ENCODE measurements at regions not wholly inside any gene's neighbourhood (a gene's known extent, or its start where the extent isn't known, plus 50 kb on each side); places are given as distances from the start of the nearest gene placed in this dataset.

- peaks cover 9% of the 10 kb centered on the region; the same call in 1 of the 2 replicates for H3K4me1 ChIP-seq (ENCODE audit: control insufficient read depth, low read length)
- TF ChIP-seq EZH2phosphoT487 (IDR thresholded peaks at IDR 0.05; ENCODE audit: borderline replicate concordance, low read length) (no peak), CTCF (IDR thresholded peaks at IDR 0.05; ENCODE audit: low read depth, low read length, poor library complexity, severe bottlenecking) (no peak)
- H4K20me1 ChIP-seq (ENCODE audit: control insufficient read depth, insufficient read depth, low read depth, low read length): no peaks in the 10 kb centered on the region
- no peaks in the 10 kb centered on the region for H3F3A ChIP-seq (ENCODE audit: control insufficient read depth, insufficient read depth)
- no peaks in the 10 kb centered on the region for H3K36me3 ChIP-seq (ENCODE audit: control insufficient read depth, low read length)
- no peak overlapping the region for H3K4me3 ChIP-seq (ENCODE audit: low read length)
- no peaks in the 10 kb centered on the region for H3K9me3 ChIP-seq (ENCODE audit: control insufficient read depth, insufficient read depth, low read length)
- H3K27ac ChIP-seq (ENCODE audit: low read depth, low read length): no peak overlapping the region
- H3K79me2 ChIP-seq (ENCODE audit: control insufficient read depth, low read length): no peaks in the 10 kb centered on the region
- no peaks in the 10 kb centered on the region for H3K9me2 ChIP-seq (replicated peaks; ENCODE audit: control insufficient read depth, low read length)
- peaks cover 2% of the 10 kb centered on the region; the same call in 1 of the 2 replicates for H3K27me3 ChIP-seq (ENCODE audit: control insufficient read depth, low read length)
- no peak overlapping the region for H3K4me2 ChIP-seq (ENCODE audit: low read length)
Observed at GRCh38 chr1:244326757-244327156, 125.0 kb downstream of the ADSS2 start.

- Histone ChIP-seq H3F3A (ENCODE audit: control insufficient read depth, insufficient read depth) (no peaks in the 10 kb centered on the region), H3K4me3 (ENCODE audit: low read length) (no peak overlapping the region), H3K9me2 (replicated peaks; ENCODE audit: control insufficient read depth, low read length) (no peaks in the 10 kb centered on the region), H3K36me3 (ENCODE audit: control insufficient read depth, low read length) (no peaks in the 10 kb centered on the region), H3K79me2 (ENCODE audit: control insufficient read depth, low read length) (no peaks in the 10 kb centered on the region), H3K9me3 (ENCODE audit: control insufficient read depth, insufficient read depth, low read length) (no peaks in the 10 kb centered on the region), H4K20me1 (ENCODE audit: control insufficient read depth, insufficient read depth, low read depth, low read length) (no peaks in the 10 kb centered on the region), H3K27ac (ENCODE audit: low read depth, low read length) (no peak overlapping the region), H3K4me1 (ENCODE audit: control insufficient read depth, low read length) (peaks cover 9% of the 10 kb centered on the region; the same call in 1 of the 2 replicates), H3K4me2 (ENCODE audit: low read length) (no peak overlapping the region), H3K27me3 (ENCODE audit: control insufficient read depth, low read length) (peaks cover 2% of the 10 kb centered on the region; the same call in 1 of the 2 replicates)
- TF ChIP-seq EZH2phosphoT487 (IDR thresholded peaks at IDR 0.05; ENCODE audit: borderline replicate concordance, low read length) (no peak), CTCF (IDR thresholded peaks at IDR 0.05; ENCODE audit: low read depth, low read length, poor library complexity, severe bottlenecking) (no peak)
Observed at GRCh38 chr1:244327533-244327932, 124.2 kb downstream of the ADSS2 start.

- Histone ChIP-seq H3K79me2 (ENCODE audit: control insufficient read depth, low read length) (no peaks in the 10 kb centered on the region), H3K4me1 (ENCODE audit: control insufficient read depth, low read length) (peaks cover 9% of the 10 kb centered on the region; the same call in 1 of the 2 replicates), H3K4me2 (ENCODE audit: low read length) (no peak overlapping the region), H3K27me3 (ENCODE audit: control insufficient read depth, low read length) (peaks cover 2% of the 10 kb centered on the region; the same call in 1 of the 2 replicates), H3K27ac (ENCODE audit: low read depth, low read length) (no peak overlapping the region), H3K9me2 (replicated peaks; ENCODE audit: control insufficient read depth, low read length) (no peaks in the 10 kb centered on the region), H4K20me1 (ENCODE audit: control insufficient read depth, insufficient read depth, low read depth, low read length) (no peaks in the 10 kb centered on the region), H3K36me3 (ENCODE audit: control insufficient read depth, low read length) (no peaks in the 10 kb centered on the region), H3K4me3 (ENCODE audit: low read length) (no peak overlapping the region), H3K9me3 (ENCODE audit: control insufficient read depth, insufficient read depth, low read length) (no peaks in the 10 kb centered on the region), H3F3A (ENCODE audit: control insufficient read depth, insufficient read depth) (no peaks in the 10 kb centered on the region)
- TF ChIP-seq CTCF (IDR thresholded peaks at IDR 0.05; ENCODE audit: low read depth, low read length, poor library complexity, severe bottlenecking): no peak
- no peak for TF ChIP-seq EZH2phosphoT487 (IDR thresholded peaks at IDR 0.05; ENCODE audit: borderline replicate concordance, low read length)
Observed at GRCh38 chr1:244328476-244328875, 123.2 kb downstream of the ADSS2 start.
